Kidney epithelial cell (primary cell): ENCODE measurements at regions not wholly inside any gene's neighbourhood (a gene's known extent, or its start where the extent isn't known, plus 50 kb on each side); places are given as distances from the start of the nearest gene placed in this dataset.

Experiments used
- DNase-seq: peaks from one replicate; pipeline ENCODE4 v3.0.0-alpha.2; 2010; ENCODE audit warnings: low read depth
- H3K27me3 ChIP-seq: 2 replicates; pipeline ENCODE4 v1.6.0; 2011; ENCODE audit warnings: low read length; ENCODE audit not compliant: control insufficient read depth, insufficient read depth
- H3K36me3 ChIP-seq: 2 replicates; pipeline ENCODE4 v1.5.1; 2011; ENCODE audit warnings: low read length; ENCODE audit not compliant: control insufficient read depth, insufficient read depth
- H3K4me3 ChIP-seq: 2 replicates; pipeline ENCODE4 v1.5.1; 2011; ENCODE audit warnings: low read depth, mild to moderate bottlenecking, control low read depth, low read length
- CTCF ChIP-seq: IDR thresholded peaks from 2 replicates; pipeline ENCODE4 v1.5.1; 2011; ENCODE audit warnings: mild to moderate bottlenecking, moderate library complexity, low read length, control low read depth, inconsistent platforms; ENCODE audit not compliant: insufficient read depth, poor library complexity, severe bottlenecking

- Histone ChIP-seq H3K27me3 (peaks cover 5% of the 10 kb centered on the region), H3K36me3 (no peaks in the 10 kb centered on the region), H3K4me3 (no peak overlapping the region)
- no peak for DNase-seq
- TF ChIP-seq CTCF, result no peak
Measured at GRCh38 chr22:44375451-44375850, 62.7 kb upstream of the SHISAL1 start.

GRCh38 chr22:44373234-44373633, 60.5 kb upstream of the SHISAL1 start:
- peaks cover 8% of the 10 kb centered on the region for H3K27me3 ChIP-seq
- H3K36me3 ChIP-seq, result no peaks in the 10 kb centered on the region
- DNase-seq, result no peak
- no peak for TF ChIP-seq CTCF
- H3K4me3 ChIP-seq, result no peak overlapping the region

- Histone ChIP-seq H3K36me3 (no peaks in the 10 kb centered on the region), H3K4me3 (no peak overlapping the region), H3K27me3 (peaks cover 8% of the 10 kb centered on the region)
- TF ChIP-seq CTCF, result no peak
- no peak for DNase-seq
Measured at GRCh38 chr22:44372611-44373010, 59.9 kb upstream of the SHISAL1 start.

GRCh38 chr22:44371741-44372525, 59.2 kb upstream of the SHISAL1 start:
- peaks cover 11% of the 10 kb centered on the region for H3K27me3 ChIP-seq
- no peak overlapping the region for H3K4me3 ChIP-seq
- no peak for DNase-seq
- TF ChIP-seq CTCF, result no peak
- no peaks in the 10 kb centered on the region for H3K36me3 ChIP-seq

- no peak for TF ChIP-seq CTCF
- DNase-seq, result no peak
- Histone ChIP-seq H3K4me3 (no peak overlapping the region), H3K27me3 (peaks cover 15% of the 10 kb centered on the region), H3K36me3 (no peaks in the 10 kb centered on the region)
Measured at GRCh38 chr22:44369916-44370801, 57.4 kb upstream of the SHISAL1 start.
